HG03520 (cell line): ENCODE measurements at regions not wholly inside any gene's neighbourhood (a gene's known extent, or its start where the extent isn't known, plus 50 kb on each side); places are given as distances from the start of the nearest gene placed in this dataset.

Experiments used
- ATAC-seq: cut with Tn5 transposase; IDR thresholded peaks from one replicate; pipeline ENCODE4 v1.9.1; 2021; ENCODE audit warnings: mild to moderate bottlenecking, moderate library complexity; ENCODE audit not compliant: unreplicated experiment

- ATAC-seq: no peak
Measured at GRCh38 chr12:67928621-67929383, 60.4 kb upstream of the IFNG-AS1 start.

- no peak for ATAC-seq
Measured at GRCh38 chr12:67929384-67929772, 59.9 kb upstream of the IFNG-AS1 start.

GRCh38 chr12:67937822-67938221 lies 51.4 kb upstream of the IFNG-AS1 start:
- ATAC-seq: no peak
